Activated CD4-positive, alpha-beta T cell treated with anti-CD3 and anti-CD28 coated beads for 36 hours (primary cell): ENCODE measurements at regions not wholly inside any gene's neighbourhood (a gene's known extent, or its start where the extent isn't known, plus 50 kb on each side); places are given as distances from the start of the nearest gene placed in this dataset.

Source experiments
- ATAC-seq: fragments of 200-7000 bp; cut with Tn5 transposase; one replicate; pipeline ENCODE4 v1.10.0; 2021; ENCODE audit warnings: mild to moderate bottlenecking, moderate library complexity
- CTCF ChIA-PET: fragments of 350-600 bp; sonication (Branson Sonifier 250); formaldehyde crosslinking; loops from one replicate; lab custom pipeline; 2021; ENCODE audit warnings: antibody characterized with exemption; lab: Charles Lee
- POLR2A ChIA-PET: fragments of 350-600 bp; sonication (Branson Sonifier 250); formaldehyde crosslinking; loops from one replicate; lab custom pipeline; 2021; ENCODE audit warnings: antibody characterized with exemption, inconsistent platforms; lab: Charles Lee
- DNase-seq: peaks from one replicate; pipeline ENCODE4 v3.0.0-alpha.2; 2020
- H3K27ac Mint-ChIP-seq: one replicate; pipeline ENCODE4 v1.8.0; 2021; ENCODE audit warnings: mixed read lengths
- H3K27me3 Mint-ChIP-seq: one replicate; pipeline ENCODE4 v1.8.0; 2021; ENCODE audit warnings: mixed read lengths
- H3K36me3 Mint-ChIP-seq: one replicate; pipeline ENCODE4 v1.8.0; 2021; ENCODE audit warnings: low read depth, mixed read lengths
- H3K4me1 Mint-ChIP-seq: one replicate; pipeline ENCODE4 v1.8.0; 2021; ENCODE audit warnings: mixed read lengths
- H3K4me3 Mint-ChIP-seq: one replicate; pipeline ENCODE4 v1.8.0; 2021; ENCODE audit warnings: mild to moderate bottlenecking, moderate library complexity, mixed read lengths
- H3K9me3 Mint-ChIP-seq: one replicate; pipeline ENCODE4 v1.8.0; 2021; ENCODE audit warnings: low read depth, mixed read lengths
- intact Hi-C, 2 experiments: fragments of 100-400 bp; cut with DNase I in 1 of 2; cut with micrococcal nuclease in 1 of 2; formaldehyde crosslinking; loops; one replicate each; pipeline versions ENCODE4 v1.14.2 to v1.15.1; 2022 to 2024; cut with DNase I, micrococcal nuclease

DNA sequence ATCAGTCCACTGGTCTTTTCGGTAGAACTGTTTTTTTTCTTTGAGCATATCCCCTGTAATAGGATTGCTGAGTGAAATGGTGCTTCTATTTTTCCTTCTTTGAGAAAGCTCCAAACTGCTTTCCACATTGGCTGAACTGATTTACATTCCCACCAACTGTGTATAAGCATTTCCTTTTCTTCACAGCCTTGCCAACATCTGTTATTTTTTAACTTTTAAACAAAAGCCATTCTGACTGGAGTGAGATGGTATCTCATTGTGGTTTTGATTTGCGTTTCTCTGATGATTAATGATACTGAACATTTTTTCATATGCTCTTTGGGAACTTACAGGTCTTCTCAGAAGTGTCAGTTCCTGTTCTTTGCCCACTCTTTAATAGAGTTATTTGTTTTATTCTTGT lies 764.7 kb downstream of the MTRR start:
- Mint-ChIP-seq H3K4me1 (no peaks in the 10 kb centered on the region), H3K27ac (no peak overlapping the region), H3K9me3 (peaks cover 9% of the 10 kb centered on the region), H3K36me3 (no peaks in the 10 kb centered on the region), H3K27me3 (no peaks in the 10 kb centered on the region), H3K4me3 (no peak overlapping the region)
- POLR2A ChIA-PET: no interaction called here
- intact Hi-C loops: no loop called here
- ATAC-seq (no peak), DNase-seq (no peak)
- CTCF ChIA-PET: no interaction called here

DNA sequence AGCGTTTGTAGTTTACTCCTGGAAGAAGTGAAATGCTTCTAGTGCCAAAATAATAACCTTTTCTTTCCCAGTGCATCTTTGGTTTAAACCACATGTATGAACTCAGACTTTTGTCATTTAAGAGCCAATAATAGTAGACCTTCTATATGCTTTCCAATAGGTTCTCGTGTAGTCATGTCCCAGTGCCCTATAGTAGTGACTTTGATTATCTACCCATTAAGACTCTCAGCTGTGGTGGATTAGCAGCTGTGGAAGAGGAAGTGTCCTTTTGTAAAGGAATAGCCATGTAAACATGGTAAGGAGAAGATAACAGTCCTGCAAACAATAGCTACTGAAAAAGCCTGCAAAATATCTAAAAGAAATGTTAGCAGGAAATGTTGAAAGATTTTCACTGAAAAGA lies 765.3 kb downstream of the MTRR start:
- ChIA-PET POLR2A (no interaction called here), CTCF (no interaction called here)
- Mint-ChIP-seq H3K4me1 (no peaks in the 10 kb centered on the region), H3K27ac (no peak overlapping the region), H3K9me3 (peaks cover 9% of the 10 kb centered on the region), H3K36me3 (no peaks in the 10 kb centered on the region), H3K4me3 (no peak overlapping the region), H3K27me3 (no peaks in the 10 kb centered on the region)
- DNase-seq (no peak), ATAC-seq (no peak)
- intact Hi-C loops: no loop called here

DNA sequence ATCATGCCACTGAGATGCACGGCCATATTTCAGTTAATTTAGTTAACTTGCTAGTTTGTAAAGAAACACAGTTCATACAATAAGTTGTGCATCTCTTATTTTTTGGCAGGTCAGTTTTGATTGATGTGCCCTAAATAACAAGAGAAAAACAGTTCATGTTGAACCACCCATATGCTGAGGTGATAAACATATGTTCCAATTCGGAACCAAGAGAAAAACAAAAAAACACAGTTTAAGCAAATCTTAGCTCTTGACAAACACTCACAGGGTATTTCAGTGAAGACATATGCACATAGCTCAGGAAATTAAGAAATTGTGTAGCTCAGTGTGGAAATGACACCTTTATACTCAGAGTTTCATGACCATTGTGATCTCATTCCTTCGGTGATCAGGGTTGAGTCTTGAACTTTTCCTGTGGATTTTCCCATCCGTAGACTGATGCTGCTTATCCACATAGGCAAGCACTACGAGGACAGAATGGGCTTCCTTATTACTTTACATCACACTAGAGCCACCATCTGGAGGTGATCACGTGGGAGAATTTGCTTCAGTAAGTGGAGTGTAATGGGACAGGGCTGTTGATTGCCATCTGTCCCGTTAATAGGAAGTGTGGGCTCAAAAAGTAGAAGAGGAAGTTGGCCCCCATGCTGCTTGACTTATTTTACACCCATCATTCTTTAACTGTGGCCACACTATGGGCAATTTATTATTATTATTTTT lies 773.0 kb downstream of the MTRR start:
- ATAC-seq (no peak), DNase-seq (no peak)
- H3K27me3 Mint-ChIP-seq: no peaks in the 10 kb centered on the region
- H3K4me1 Mint-ChIP-seq: no peaks in the 10 kb centered on the region
- H3K36me3 Mint-ChIP-seq: no peaks in the 10 kb centered on the region
- peaks cover 2% of the 10 kb centered on the region for H3K9me3 Mint-ChIP-seq
- H3K27ac Mint-ChIP-seq: no peak overlapping the region
- H3K4me3 Mint-ChIP-seq: no peak overlapping the region
- POLR2A ChIA-PET: no interaction called here
- CTCF ChIA-PET: no interaction called here
- intact Hi-C loops: no loop called here

DNA sequence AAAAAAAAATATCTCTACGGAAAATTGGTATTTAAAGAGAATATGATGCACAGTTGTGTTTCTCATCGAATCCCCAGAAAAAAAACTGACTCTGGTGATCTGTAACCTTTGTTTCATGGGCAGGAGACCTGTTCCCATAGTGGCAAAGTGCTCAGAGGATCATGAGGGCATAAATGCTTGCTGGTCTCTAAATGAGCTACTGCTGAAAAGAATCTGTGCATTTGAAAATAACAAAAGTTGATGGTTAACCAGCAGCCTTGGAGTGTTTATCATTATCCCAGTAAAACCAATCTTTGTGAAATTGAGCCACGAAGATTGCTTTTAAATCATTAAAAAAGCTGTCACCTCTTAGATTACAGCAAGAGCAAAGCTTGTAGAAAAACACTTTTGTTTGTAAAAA lies 775.4 kb downstream of the MTRR start:
- H3K4me3 Mint-ChIP-seq: no peak overlapping the region

DNA sequence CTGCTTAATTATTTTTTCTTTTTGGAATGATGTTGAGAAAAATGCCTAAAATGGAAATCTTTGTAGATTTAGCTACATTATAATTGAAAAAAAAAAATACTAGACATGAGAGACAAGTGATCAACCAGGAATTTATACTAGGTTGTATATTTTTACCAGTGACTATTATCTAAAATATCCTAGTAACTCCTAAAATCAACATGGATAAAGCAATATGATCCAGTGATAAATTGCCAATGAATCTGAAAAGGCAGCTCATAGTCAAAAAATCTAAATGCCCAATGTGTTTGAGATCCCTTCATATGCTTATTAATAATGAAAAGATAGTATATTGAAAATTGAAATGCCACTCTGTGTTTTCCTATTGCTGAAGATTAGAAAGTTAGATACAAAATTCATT lies 778.2 kb downstream of the MTRR start:
- ChIA-PET CTCF (no interaction called here), POLR2A (no interaction called here)
- intact Hi-C loops: no loop called here
- H3K27me3 Mint-ChIP-seq: no peaks in the 10 kb centered on the region
- peaks cover 9% of the 10 kb centered on the region for H3K9me3 Mint-ChIP-seq
- no peak overlapping the region for H3K27ac Mint-ChIP-seq
- no peak for DNase-seq
- H3K4me3 Mint-ChIP-seq: no peak overlapping the region
- ATAC-seq: no peak
- H3K4me1 Mint-ChIP-seq: no peaks in the 10 kb centered on the region
- no peaks in the 10 kb centered on the region for H3K36me3 Mint-ChIP-seq

More for the DNA sequence above, 775.4 kb downstream of the MTRR start:
- no peaks in the 10 kb centered on the region for H3K4me1 Mint-ChIP-seq
- H3K27ac Mint-ChIP-seq: no peak overlapping the region
- intact Hi-C loops: no loop called here
- H3K9me3 Mint-ChIP-seq: peaks cover 4% of the 10 kb centered on the region
- no peaks in the 10 kb centered on the region for H3K27me3 Mint-ChIP-seq
- no peaks in the 10 kb centered on the region for H3K36me3 Mint-ChIP-seq
- DNase-seq (no peak), ATAC-seq (no peak)
- ChIA-PET POLR2A (no interaction called here), CTCF (interaction anchor here (0.7 kb wide), 1 partner anchor 37 kb away, joined by 3 read pairs; no protein-coding TSS in a partner anchor)

DNA sequence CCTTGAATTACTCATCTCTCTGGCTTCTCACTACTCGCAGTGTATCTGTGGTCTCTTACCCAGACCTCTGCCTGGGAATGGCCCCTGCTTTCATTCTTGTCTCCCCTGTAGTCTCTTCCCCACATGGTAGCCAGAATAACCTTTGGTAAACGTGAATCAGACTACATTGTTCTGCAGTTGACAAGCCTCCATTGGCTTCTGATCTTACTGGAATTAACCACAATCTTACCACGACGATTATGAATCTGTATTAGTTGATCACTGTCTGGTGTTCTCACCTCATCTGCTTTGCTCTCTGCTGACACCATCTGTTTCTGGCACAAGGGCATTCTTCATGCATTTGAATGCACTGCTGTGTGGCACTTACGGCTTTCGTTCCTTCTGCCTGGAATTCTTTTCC lies 781.2 kb downstream of the MTRR start:
- Mint-ChIP-seq H3K9me3 (peaks cover 9% of the 10 kb centered on the region), H3K27me3 (no peaks in the 10 kb centered on the region), H3K4me3 (no peak overlapping the region), H3K36me3 (no peaks in the 10 kb centered on the region), H3K27ac (no peak overlapping the region), H3K4me1 (no peaks in the 10 kb centered on the region)
- ATAC-seq: peak; percentile 30
- intact Hi-C loops: no loop called here
- no peak for DNase-seq
- ChIA-PET CTCF (no interaction called here), POLR2A (no interaction called here)

DNA sequence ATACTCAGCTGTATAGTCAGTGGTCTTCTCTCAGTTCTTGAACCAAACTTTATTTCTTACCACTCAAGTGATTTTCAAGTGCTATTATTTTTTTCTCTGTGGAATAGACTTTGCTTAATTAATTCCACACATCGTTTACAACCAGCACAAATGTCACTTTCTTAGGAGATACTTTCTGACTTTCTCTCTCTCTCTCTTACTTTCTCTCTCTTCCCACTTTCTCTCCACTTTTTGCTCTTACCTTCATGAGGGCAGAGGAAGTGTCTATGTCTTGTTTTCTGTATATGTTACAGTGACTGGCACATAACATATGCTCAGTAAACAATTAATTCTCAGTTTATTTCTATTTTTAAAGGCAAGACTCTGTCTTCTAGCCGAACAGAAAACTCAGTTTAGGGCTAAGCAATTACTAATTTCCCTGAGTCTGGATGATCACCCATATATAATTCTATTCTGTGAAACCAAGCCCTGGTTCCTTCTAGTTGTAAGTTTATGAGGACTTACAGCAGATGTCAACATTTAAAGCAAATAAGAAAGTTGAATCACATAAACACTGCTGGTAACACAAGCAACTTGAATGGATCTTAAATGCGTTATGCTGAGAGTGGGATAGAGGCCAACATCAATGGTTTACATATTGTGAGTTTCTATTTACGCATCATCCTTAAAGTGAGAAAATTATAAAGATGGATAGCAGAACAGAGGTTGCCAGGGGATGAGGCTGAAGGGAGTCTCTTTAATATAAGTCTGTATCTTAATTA lies 791.4 kb downstream of the MTRR start:
- H3K9me3 Mint-ChIP-seq: no peaks in the 10 kb centered on the region
- DNase-seq: no peak
- H3K36me3 Mint-ChIP-seq: no peaks in the 10 kb centered on the region
- H3K4me1 Mint-ChIP-seq: no peaks in the 10 kb centered on the region
- no peak overlapping the region for H3K27ac Mint-ChIP-seq
- CTCF ChIA-PET: no interaction called here
- POLR2A ChIA-PET: no interaction called here
- no peak overlapping the region for H3K4me3 Mint-ChIP-seq
- no peak for ATAC-seq
- H3K27me3 Mint-ChIP-seq: no peaks in the 10 kb centered on the region
- intact Hi-C loops: no loop called here

DNA sequence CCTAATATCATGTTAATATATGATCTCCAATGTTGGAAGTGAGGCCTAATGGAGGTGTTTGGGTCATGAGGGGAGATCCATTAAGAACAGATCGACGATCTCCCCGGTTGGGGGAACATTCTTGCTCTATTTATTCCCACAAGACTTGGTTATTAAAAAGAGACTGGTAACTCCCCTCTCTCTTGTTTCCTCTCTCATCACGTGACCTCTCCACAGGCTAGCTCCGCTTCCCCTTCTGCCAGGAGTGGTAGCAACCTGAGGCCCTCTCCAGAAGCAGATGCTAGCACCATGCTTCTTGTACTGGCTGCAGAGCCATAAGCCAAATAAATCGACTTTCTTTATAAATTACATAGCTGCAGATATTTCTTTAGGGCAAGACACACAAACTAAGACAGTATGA lies 794.4 kb downstream of the MTRR start:
- intact Hi-C loops: no loop called here
- CTCF ChIA-PET: no interaction called here
- H3K4me3 Mint-ChIP-seq: no peak overlapping the region
- DNase-seq: no peak
- H3K36me3 Mint-ChIP-seq: no peaks in the 10 kb centered on the region
- H3K27ac Mint-ChIP-seq: no peak overlapping the region
- no peaks in the 10 kb centered on the region for H3K27me3 Mint-ChIP-seq
- H3K9me3 Mint-ChIP-seq: no peaks in the 10 kb centered on the region
- ATAC-seq: no peak
- no peaks in the 10 kb centered on the region for H3K4me1 Mint-ChIP-seq
- POLR2A ChIA-PET: no interaction called here

DNA sequence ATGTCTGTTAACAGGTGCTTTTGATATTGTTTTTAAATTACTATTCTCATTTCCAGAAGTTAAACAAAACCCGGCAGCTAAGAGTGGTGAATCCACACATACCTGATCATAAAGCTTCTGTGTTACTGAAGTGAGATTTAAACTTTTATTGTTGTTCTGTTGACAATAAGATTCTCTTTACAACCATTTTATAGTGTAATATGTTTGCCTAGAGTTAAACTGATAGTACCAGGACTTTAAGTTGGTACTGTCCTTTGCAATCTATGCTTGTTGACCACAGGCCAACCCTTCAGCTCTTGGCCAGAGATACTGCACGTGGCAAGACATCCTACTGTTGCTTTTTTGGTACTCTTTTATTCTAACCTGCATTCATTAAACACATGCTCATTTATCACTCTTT lies 806.2 kb downstream of the MTRR start:
- intact Hi-C loops: no loop called here
- DNase-seq (no peak), ATAC-seq (no peak)
- CTCF ChIA-PET: no interaction called here
- Mint-ChIP-seq H3K4me3 (no peak overlapping the region), H3K36me3 (no peaks in the 10 kb centered on the region), H3K27me3 (no peaks in the 10 kb centered on the region), H3K9me3 (no peaks in the 10 kb centered on the region), H3K27ac (no peak overlapping the region), H3K4me1 (no peaks in the 10 kb centered on the region)
- POLR2A ChIA-PET: no interaction called here

DNA sequence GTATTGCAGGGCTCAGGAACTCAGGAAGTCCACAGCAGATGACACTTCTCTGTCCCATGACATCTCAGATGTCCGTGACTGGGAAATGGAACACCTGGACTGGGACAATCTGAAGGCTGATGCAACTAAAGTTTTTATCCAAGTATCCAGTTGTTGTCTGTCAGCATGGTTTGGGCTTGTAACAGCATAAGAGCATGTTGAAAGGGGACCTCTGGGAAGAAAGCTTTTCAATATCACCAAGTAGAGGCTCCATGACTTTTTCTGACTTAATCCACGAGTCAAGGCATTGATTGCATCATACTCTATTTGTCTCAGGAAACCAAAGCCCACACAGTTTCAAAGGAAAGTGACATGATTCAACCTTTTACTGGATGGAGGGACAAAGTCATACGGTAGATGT lies 807.7 kb downstream of the MTRR start:
- Mint-ChIP-seq H3K36me3 (no peaks in the 10 kb centered on the region), H3K4me1 (no peaks in the 10 kb centered on the region), H3K9me3 (no peaks in the 10 kb centered on the region), H3K4me3 (no peak overlapping the region), H3K27me3 (no peaks in the 10 kb centered on the region), H3K27ac (no peak overlapping the region)
- ATAC-seq (no peak), DNase-seq (no peak)
- CTCF ChIA-PET: no interaction called here
- intact Hi-C loops: no loop called here
- POLR2A ChIA-PET: no interaction called here

DNA sequence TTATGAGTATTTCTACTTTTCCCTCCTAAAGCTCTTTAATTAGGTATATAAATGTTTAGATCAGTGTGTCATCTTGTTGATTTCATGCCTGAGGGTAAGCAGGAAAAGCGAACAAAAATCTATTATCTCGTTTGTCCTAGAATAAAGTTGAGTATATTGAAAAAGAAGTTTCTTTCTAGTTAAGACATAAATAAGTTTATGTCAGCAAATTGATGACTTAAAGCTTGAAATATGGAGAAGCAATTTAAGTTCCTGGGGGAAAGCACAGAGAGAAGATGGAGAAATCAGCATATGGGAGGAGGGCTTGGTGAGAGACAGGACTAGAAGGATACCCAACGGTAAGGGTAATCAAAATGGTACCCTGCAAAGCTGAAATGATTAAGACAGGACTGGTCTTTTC lies 813.4 kb downstream of the MTRR start:
- intact Hi-C loops: no loop called here
- POLR2A ChIA-PET: no interaction called here
- no peaks in the 10 kb centered on the region for H3K4me1 Mint-ChIP-seq

DNA sequence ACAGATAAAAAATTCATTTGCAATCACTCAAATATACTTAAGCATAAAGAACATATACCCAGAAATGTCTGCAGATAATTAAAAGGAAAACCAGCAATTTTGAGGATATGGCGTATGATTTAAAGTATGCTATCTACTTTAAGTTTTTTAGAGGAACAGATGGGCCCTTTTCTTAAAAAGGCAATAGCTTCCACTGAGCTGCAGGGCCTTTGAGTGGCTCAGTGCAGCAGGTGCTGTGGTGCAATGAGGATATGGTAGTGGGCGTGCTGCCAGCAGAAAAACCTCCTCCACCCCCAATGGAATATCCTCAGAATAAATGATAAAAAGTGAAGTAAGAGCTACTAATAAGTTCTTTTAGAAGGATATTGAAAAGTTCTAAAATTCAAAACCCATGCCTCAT lies 814.5 kb downstream of the MTRR start:
- no peak for DNase-seq
- H3K4me3 Mint-ChIP-seq: no peak overlapping the region
- no peaks in the 10 kb centered on the region for H3K4me1 Mint-ChIP-seq
- no peaks in the 10 kb centered on the region for H3K36me3 Mint-ChIP-seq
- ATAC-seq: no peak
- intact Hi-C loops: no loop called here
- H3K27me3 Mint-ChIP-seq: no peaks in the 10 kb centered on the region
- ChIA-PET POLR2A (no interaction called here), CTCF (no interaction called here)
- H3K27ac Mint-ChIP-seq: no peak overlapping the region
- no peaks in the 10 kb centered on the region for H3K9me3 Mint-ChIP-seq

More for the DNA sequence above, 813.4 kb downstream of the MTRR start:
- Mint-ChIP-seq H3K36me3 (no peaks in the 10 kb centered on the region), H3K27ac (no peak overlapping the region), H3K27me3 (no peaks in the 10 kb centered on the region), H3K4me3 (no peak overlapping the region), H3K9me3 (no peaks in the 10 kb centered on the region)
- CTCF ChIA-PET: no interaction called here
- DNase-seq (no peak), ATAC-seq (no peak)
